SK-N-SH treated with all-trans-retinoic acid at 6 μM for 48 hours (cell line): ENCODE measurements at regions not wholly inside any gene's neighbourhood (a gene's known extent, or its start where the extent isn't known, plus 50 kb on each side); places are given as distances from the start of the nearest gene placed in this dataset.
"Not testable (repeated sequence)": the region's sequence is repeated elsewhere in the genome, so short reads cannot be mapped to it uniquely, and the experiment has no call there.

Source experiments
- ATAC-seq: fragments of 200-7000 bp; cut with Tn5 transposase; 3 replicates; pipeline ENCODE4 v1.9.1; 2020; ENCODE audit warnings: mild to moderate bottlenecking, moderate library complexity
- ARNTL ChIP-seq: fragments of 450-650 bp; formaldehyde crosslinking; IDR thresholded peaks from 2 replicates; pipeline ENCODE4 v1.5.0; 2020; ENCODE audit warnings: low read depth, mild to moderate bottlenecking, moderate library complexity, borderline replicate concordance
- CREB5 ChIP-seq: fragments of 250-450 bp; sonication (Bioruptor Pico); IDR thresholded peaks from 2 replicates; pipeline ENCODE4 v1.5.1; 2020; ENCODE audit warnings: low read depth, mild to moderate bottlenecking, moderate library complexity
- CSDC2 ChIP-seq: fragments of 250-450 bp; sonication (Bioruptor Pico); IDR thresholded peaks from 2 replicates; pipeline ENCODE4 v1.5.0; 2020; ENCODE audit warnings: mild to moderate bottlenecking, moderate library complexity
- ESRRG ChIP-seq: fragments of 250-450 bp; sonication (Bioruptor Pico); IDR thresholded peaks from 2 replicates; pipeline ENCODE4 v1.6.1; 2021; ENCODE audit warnings: mild to moderate bottlenecking
- ISL1 ChIP-seq: fragments of 250-450 bp; sonication (Bioruptor Pico); IDR thresholded peaks from 2 replicates; pipeline ENCODE4 v2.1.2; 2022; ENCODE audit warnings: mild to moderate bottlenecking, moderate library complexity
- PATZ1 ChIP-seq: fragments of 250-450 bp; sonication (Bioruptor Pico); IDR thresholded peaks from 2 replicates; pipeline ENCODE4 v1.8.0; 2020; ENCODE audit warnings: mild to moderate bottlenecking, moderate library complexity, borderline replicate concordance
- PPARA ChIP-seq: fragments of 250-450 bp; sonication (Bioruptor Pico); IDR thresholded peaks from 2 replicates; pipeline ENCODE4 v1.5.0; 2020; ENCODE audit warnings: mild to moderate bottlenecking, borderline replicate concordance
- SNAI2 ChIP-seq: fragments of 250-450 bp; sonication (Bioruptor Pico); IDR thresholded peaks from 2 replicates; pipeline ENCODE4 v1.5.0; 2020; ENCODE audit warnings: mild to moderate bottlenecking, moderate library complexity
- TCF4 ChIP-seq: fragments of 250-450 bp; sonication (Bioruptor Pico); IDR thresholded peaks from 2 replicates; pipeline ENCODE4 v1.8.0; 2021; ENCODE audit warnings: mild to moderate bottlenecking, moderate library complexity, borderline replicate concordance
- TOX ChIP-seq: fragments of 250-450 bp; sonication (Bioruptor Pico); IDR thresholded peaks from 2 replicates; pipeline ENCODE4 v1.8.0; 2021; ENCODE audit warnings: mild to moderate bottlenecking, moderate library complexity, borderline replicate concordance
- TSHZ2 ChIP-seq: fragments of 250-450 bp; sonication (Bioruptor Pico); IDR thresholded peaks from 2 replicates; pipeline ENCODE4 v1.5.0; 2020; ENCODE audit warnings: mild to moderate bottlenecking, moderate library complexity
- ZC3H10 ChIP-seq: fragments of 250-450 bp; sonication (Bioruptor Pico); IDR thresholded peaks from 2 replicates; pipeline ENCODE4 v1.5.1; 2021; ENCODE audit warnings: mild to moderate bottlenecking, moderate library complexity
- ZFP3 ChIP-seq: fragments of 250-450 bp; sonication (Bioruptor Pico); IDR thresholded peaks from 2 replicates; pipeline ENCODE4 v1.5.0; 2020; ENCODE audit warnings: mild to moderate bottlenecking, moderate library complexity
- ZFP30 ChIP-seq: fragments of 450-650 bp; formaldehyde crosslinking; IDR thresholded peaks from 2 replicates; pipeline ENCODE4 v1.5.0; 2022; ENCODE audit warnings: mild to moderate bottlenecking, moderate library complexity
- ZNF565 ChIP-seq: fragments of 450-650 bp; formaldehyde crosslinking; conservative IDR thresholded peaks from 2 replicates; pipeline ENCODE4 v1.5.0; 2020; ENCODE audit warnings: low read depth, mild to moderate bottlenecking, moderate library complexity
- ZNF70 ChIP-seq: fragments of 450-650 bp; formaldehyde crosslinking; IDR thresholded peaks from 2 replicates; pipeline ENCODE4 v1.5.0; 2020; ENCODE audit warnings: mild to moderate bottlenecking, moderate library complexity
- TF ChIP-seq, protein P1 (sequence below): fragments of 250-450 bp; sonication (Bioruptor Pico); IDR thresholded peaks from 2 replicates; pipeline ENCODE4 v1.5.1; 2021; ENCODE audit warnings: mild to moderate bottlenecking, moderate library complexity
- TF ChIP-seq, protein P2 (sequence below): fragments of 250-450 bp; sonication (Bioruptor Pico); IDR thresholded peaks from 2 replicates; pipeline ENCODE4 v1.8.0; 2021; ENCODE audit warnings: low read depth, mild to moderate bottlenecking, moderate library complexity, borderline replicate concordance

DNA sequence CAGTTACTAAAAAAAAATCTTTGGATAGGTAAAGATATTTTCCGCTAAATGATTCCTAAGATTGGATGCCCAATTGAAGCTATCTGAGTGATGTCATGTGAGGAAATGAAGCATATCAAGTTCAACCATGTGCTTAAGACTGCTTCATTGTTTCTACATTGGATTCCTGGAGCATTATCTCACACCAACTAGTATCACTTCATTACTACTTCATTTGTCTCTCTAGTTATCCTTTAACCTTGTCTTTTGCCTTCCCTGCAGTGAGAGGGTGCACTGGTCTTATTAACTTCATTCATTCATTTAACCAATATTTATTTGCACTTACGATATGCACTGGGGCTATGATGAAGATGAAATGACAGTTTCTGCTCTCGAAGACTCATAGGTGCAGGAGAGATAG, 198.1 kb downstream of the SLC38A4 start:
- no peak for TF ChIP-seq TCF4 (CRISPR knock-in tag)
- TF ChIP-seq, protein P1, sequence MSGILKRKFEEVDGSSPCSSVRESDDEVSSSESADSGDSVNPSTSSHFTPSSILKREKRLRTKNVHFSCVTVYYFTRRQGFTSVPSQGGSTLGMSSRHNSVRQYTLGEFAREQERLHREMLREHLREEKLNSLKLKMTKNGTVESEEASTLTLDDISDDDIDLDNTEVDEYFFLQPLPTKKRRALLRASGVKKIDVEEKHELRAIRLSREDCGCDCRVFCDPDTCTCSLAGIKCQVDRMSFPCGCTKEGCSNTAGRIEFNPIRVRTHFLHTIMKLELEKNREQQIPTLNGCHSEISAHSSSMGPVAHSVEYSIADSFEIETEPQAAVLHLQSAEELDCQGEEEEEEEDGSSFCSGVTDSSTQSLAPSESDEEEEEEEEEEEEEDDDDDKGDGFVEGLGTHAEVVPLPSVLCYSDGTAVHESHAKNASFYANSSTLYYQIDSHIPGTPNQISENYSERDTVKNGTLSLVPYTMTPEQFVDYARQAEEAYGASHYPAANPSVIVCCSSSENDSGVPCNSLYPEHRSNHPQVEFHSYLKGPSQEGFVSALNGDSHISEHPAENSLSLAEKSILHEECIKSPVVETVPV (CRISPR knock-in tag), result no peak
- TF ChIP-seq ZC3H10 (CRISPR knock-in tag), result no peak
- TF ChIP-seq PPARA (CRISPR knock-in tag), result no peak
- no peak for TF ChIP-seq ZNF565 (CRISPR knock-in tag)
- no peak for ATAC-seq

GRCh38 chr12:46619474-46619873, 206.3 kb downstream of the SLC38A4 start:
- ATAC-seq, result not testable (repeated sequence)

- not testable (repeated sequence) for ATAC-seq
Measured at GRCh38 chr12:46617737-46618136, 208.1 kb downstream of the SLC38A4 start.

- ATAC-seq, result no peak
- TF ChIP-seq TSHZ2 (no peak), ISL1 (no peak), ZFP3 (CRISPR knock-in tag) (no peak), CSDC2 (no peak), PPARA (CRISPR knock-in tag) (no peak), ARNTL (no peak), CREB5 (CRISPR knock-in tag) (no peak)
- TF ChIP-seq, protein P2, sequence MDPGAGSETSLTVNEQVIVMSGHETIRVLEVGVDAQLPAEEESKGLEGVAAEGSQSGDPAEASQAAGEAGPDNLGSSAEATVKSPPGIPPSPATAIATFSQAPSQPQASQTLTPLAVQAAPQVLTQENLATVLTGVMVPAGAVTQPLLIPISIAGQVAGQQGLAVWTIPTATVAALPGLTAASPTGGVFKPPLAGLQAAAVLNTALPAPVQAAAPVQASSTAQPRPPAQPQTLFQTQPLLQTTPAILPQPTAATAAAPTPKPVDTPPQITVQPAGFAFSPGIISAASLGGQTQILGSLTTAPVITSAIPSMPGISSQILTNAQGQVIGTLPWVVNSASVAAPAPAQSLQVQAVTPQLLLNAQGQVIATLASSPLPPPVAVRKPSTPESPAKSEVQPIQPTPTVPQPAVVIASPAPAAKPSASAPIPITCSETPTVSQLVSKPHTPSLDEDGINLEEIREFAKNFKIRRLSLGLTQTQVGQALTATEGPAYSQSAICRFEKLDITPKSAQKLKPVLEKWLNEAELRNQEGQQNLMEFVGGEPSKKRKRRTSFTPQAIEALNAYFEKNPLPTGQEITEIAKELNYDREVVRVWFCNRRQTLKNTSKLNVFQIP (CRISPR knock-in tag), result no peak
- TF ChIP-seq, all 23 proteins: peak for 0
Measured at GRCh38 chr12:46617167-46617566, 208.6 kb downstream of the SLC38A4 start.

- no peak for ATAC-seq
- TF ChIP-seq PATZ1 (CRISPR knock-in tag), result no peak
- no peak for TF ChIP-seq ZC3H10 (CRISPR knock-in tag)
- no peak for TF ChIP-seq ZNF70 (CRISPR knock-in tag)
- no peak for TF ChIP-seq SNAI2
- no peak for TF ChIP-seq TOX (CRISPR knock-in tag)
- no peak for TF ChIP-seq ZFP3 (CRISPR knock-in tag)
- no peak for TF ChIP-seq PPARA (CRISPR knock-in tag)
- TF ChIP-seq CSDC2, result no peak
- TF ChIP-seq TSHZ2, result no peak
- TF ChIP-seq ZFP30 (CRISPR knock-in tag), result no peak
- no peak for TF ChIP-seq ESRRG (CRISPR knock-in tag)
Measured at GRCh38 chr12:46610754-46611153, 215.0 kb downstream of the SLC38A4 start.
